Esophagus muscularis mucosa (tissue), 4 donors: ENCODE measurements at regions not wholly inside any gene's neighbourhood (a gene's known extent, or its start where the extent isn't known, plus 50 kb on each side); places are given as distances from the start of the nearest gene placed in this dataset.

Experiments
- DNase-seq: peaks from one replicate; pipeline ENCODE4 v3.0.0-alpha.2; 2017; ENCODE audit errors: extremely low spot score
- H3K27ac ChIP-seq, 4 donors: fragments of 200-600 bp; sonication (generic); replicated peaks in 1 of 4; 1 replicate in 3 of 4; 2 replicates in 1 of 4; pipeline ENCODE4 v1.5.1; 2016 to 2019; ENCODE audit warnings: mild to moderate bottlenecking in 1 of 4
- H3K27me3 ChIP-seq, 4 donors: fragments of 200-600 bp; sonication (generic); one replicate each; pipeline versions ENCODE4 v1.5.1 to v1.6.0; 2016 to 2019
- H3K36me3 ChIP-seq, 4 donors: fragments of 200-600 bp; sonication (generic); one replicate each; pipeline ENCODE4 v1.5.1; 2016 to 2019
- H3K4me1 ChIP-seq, 4 donors: fragments of 200-600 bp; sonication (generic); one replicate each; pipeline ENCODE4 v1.5.1; 2016 to 2019
- H3K4me3 ChIP-seq, 4 donors: fragments of 200-600 bp; sonication (generic); 1 replicate in 2 of 4; 2 replicates in 2 of 4; pipeline ENCODE4 v1.5.1; 2016 to 2019; ENCODE audit warnings: mild to moderate bottlenecking in 4 of 4, moderate library complexity in 1 of 4
- H3K9me3 ChIP-seq, 4 donors: fragments of 200-600 bp; sonication (generic); 1 replicate in 3 of 4; 2 replicates in 1 of 4; pipeline ENCODE4 v1.5.1; 2016 to 2019
- EP300 ChIP-seq: sonication (generic); formaldehyde crosslinking; IDR thresholded peaks from one replicate; pipeline ENCODE4 v1.6.1; 2017; ENCODE audit warnings: antibody characterized with exemption
- POLR2A ChIP-seq: fragments of 450-650 bp; IDR thresholded peaks from one replicate; pipeline ENCODE4 v1.6.1; 2017; ENCODE audit warnings: antibody characterized with exemption, moderate library complexity, mild to moderate bottlenecking, low read depth
- POLR2AphosphoS5 ChIP-seq, 2 donors: sonication (generic); formaldehyde crosslinking; IDR thresholded peaks; one replicate each; pipeline ENCODE4 v1.6.1; 2017; ENCODE audit warnings: antibody characterized with exemption in 2 of 2
- WGBS: methylation state at CpG from one replicate; pipeline ENCODE4 v1.1.5; 2018; 5-methylcytosine and 5-hydroxymethylcytosine counted together
- intact Hi-C: fragments of 100-400 bp; cut with DNase I; formaldehyde crosslinking; loops from one replicate; pipeline ENCODE4 v1.15.1; 2023
- TF ChIP-seq, protein P1 (sequence below), 3 experiments: fragments of 200-600 bp in 2 of 3; fragments of 450-650 bp in 1 of 3; sonication (generic) in 2 of 3; IDR thresholded peaks; one replicate each; pipeline ENCODE4 v1.5.1; 2017 to 2019; ENCODE audit warnings: antibody characterized with exemption in 3 of 3, mild to moderate bottlenecking in 2 of 3, moderate library complexity in 1 of 3

GRCh38 chr1:220356981-220357850 lies 85.0 kb upstream of the RAB3GAP2 start:
- Histone ChIP-seq H3K4me1 (no peaks in the 10 kb centered on the region), H3K36me3 (no peaks in the 10 kb centered on the region), H3K27me3 (no peaks in the 10 kb centered on the region), H3K27ac (no peak overlapping the region), H3K4me3 (no peak overlapping the region), H3K9me3 (no peaks in the 10 kb centered on the region)
- no peak for DNase-seq
- intact Hi-C loops = no loop called here
- WGBS = 80% methylated on average over 6 of the region's 6 CpGs
- TF ChIP-seq, protein P1, sequence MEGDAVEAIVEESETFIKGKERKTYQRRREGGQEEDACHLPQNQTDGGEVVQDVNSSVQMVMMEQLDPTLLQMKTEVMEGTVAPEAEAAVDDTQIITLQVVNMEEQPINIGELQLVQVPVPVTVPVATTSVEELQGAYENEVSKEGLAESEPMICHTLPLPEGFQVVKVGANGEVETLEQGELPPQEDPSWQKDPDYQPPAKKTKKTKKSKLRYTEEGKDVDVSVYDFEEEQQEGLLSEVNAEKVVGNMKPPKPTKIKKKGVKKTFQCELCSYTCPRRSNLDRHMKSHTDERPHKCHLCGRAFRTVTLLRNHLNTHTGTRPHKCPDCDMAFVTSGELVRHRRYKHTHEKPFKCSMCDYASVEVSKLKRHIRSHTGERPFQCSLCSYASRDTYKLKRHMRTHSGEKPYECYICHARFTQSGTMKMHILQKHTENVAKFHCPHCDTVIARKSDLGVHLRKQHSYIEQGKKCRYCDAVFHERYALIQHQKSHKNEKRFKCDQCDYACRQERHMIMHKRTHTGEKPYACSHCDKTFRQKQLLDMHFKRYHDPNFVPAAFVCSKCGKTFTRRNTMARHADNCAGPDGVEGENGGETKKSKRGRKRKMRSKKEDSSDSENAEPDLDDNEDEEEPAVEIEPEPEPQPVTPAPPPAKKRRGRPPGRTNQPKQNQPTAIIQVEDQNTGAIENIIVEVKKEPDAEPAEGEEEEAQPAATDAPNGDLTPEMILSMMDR (IDR thresholded peaks at IDR 0.05) = no peak
- no peak for TF ChIP-seq POLR2AphosphoS5 (IDR thresholded peaks at IDR 0.05)
- TF ChIP-seq POLR2A = no peak
- no peak for TF ChIP-seq EP300

DNA sequence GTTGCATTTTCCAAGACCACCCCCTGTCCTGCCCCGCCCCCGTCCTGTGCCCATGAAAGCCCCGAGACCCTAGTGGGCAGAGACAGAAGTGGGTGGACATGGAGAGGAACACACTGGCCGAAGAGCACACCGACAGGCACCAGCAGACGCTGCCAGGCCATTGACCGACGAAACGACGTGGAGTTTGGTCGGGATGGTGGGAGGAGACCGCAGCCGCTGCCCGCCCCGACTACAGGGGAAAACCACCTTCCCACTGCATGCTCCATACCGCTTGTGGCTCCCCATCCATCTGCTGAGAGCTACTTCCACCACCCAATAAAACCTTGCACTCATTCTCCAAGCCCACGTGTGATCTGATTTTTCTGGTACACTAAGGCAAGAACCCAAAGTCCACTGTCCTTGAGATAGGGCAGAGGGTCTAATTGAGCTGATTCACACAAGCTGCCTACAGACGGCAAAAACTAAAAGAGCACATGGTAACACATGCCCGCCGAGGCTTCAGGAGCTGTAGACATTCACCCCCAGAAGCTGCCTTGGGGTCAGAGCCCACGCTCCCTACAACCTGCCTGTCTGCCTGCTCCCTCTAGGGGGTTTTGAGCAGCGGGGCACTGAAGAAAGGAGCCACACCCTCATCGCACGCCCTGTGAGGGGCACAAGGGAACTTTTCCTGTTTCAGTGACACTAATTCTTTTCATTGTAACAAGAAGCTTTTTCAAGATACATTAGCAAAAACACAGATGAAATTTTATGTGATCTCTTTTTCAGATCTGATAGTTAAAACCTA lies 81.2 kb upstream of the RAB3GAP2 start:
- Histone ChIP-seq H3K36me3 (no peaks in the 10 kb centered on the region), H3K27me3 (no peaks in the 10 kb centered on the region), H3K27ac (no peak overlapping the region), H3K4me3 (no peak overlapping the region), H3K4me1 (no peaks in the 10 kb centered on the region), H3K9me3 (no peaks in the 10 kb centered on the region)
- DNase-seq = no peak
- no peak for TF ChIP-seq POLR2A
- no peak for TF ChIP-seq POLR2AphosphoS5 (IDR thresholded peaks at IDR 0.05)
- no peak for TF ChIP-seq EP300
- TF ChIP-seq, protein P1 (IDR thresholded peaks at IDR 0.05) = no peak
- WGBS = 87% methylated on average over 24 of the region's 24 CpGs
- intact Hi-C loops = no loop called here

DNA sequence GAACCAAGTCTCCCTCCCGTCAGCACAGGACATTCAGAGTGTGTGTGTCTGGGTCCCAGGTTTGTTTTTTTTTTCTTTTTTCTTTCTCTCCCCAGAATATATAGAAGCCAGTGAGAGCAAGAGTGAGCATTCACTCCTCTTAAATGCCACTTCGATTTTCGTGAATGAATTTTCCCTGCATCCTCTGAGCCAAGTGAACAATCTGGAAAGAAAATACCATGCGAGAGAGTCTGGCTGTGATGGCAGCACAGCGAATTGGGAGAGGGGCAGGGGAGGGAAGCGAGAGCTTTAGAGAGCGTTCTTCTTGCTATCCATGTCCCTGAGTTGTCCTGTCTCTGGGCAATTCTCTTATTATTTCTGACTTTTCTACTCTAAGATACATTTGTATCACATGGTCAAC lies 76.0 kb upstream of the RAB3GAP2 start:
- Histone ChIP-seq H3K9me3 (no peaks in the 10 kb centered on the region), H3K27me3 (no peaks in the 10 kb centered on the region), H3K4me3 (no peak overlapping the region), H3K36me3 (no peaks in the 10 kb centered on the region), H3K4me1 (no peaks in the 10 kb centered on the region), H3K27ac (no peak overlapping the region)
- DNase-seq = no peak
- no peak for TF ChIP-seq POLR2A
- TF ChIP-seq POLR2AphosphoS5 (IDR thresholded peaks at IDR 0.05) = no peak
- TF ChIP-seq, protein P1 (IDR thresholded peaks at IDR 0.05) = no peak
- TF ChIP-seq EP300 = no peak
- WGBS = 81% methylated on average over 7 of the region's 7 CpGs
- intact Hi-C loops = no loop called here

DNA sequence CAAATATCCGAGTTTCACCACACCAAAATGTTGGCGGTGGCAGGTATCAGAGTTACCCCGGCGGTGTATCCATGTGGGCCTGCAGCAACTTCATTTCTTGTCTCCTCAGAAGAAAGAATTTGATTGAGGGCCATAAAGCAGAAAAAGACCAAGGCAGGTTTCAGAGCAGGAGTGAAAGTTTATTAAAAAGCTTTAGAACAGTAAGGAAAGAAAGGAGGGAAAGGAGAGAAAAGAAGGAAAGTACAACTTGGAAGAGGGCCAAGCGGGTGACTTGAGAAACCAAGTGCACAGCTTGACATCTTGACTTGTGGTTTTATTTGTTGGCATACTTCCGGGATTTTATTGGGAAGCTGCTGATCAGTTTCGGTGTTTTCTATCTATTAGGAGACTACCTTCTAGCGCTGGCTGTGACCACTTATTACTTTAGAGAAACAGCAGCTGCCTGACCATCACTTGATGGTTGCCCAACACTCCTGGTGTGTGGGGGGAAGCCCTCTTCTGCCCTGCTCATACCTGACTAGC lies 75.5 kb upstream of the RAB3GAP2 start:
- DNase-seq = no peak
- Histone ChIP-seq H3K27me3 (no peaks in the 10 kb centered on the region), H3K36me3 (no peaks in the 10 kb centered on the region), H3K4me1 (no peaks in the 10 kb centered on the region), H3K27ac (no peak overlapping the region), H3K4me3 (no peak overlapping the region), H3K9me3 (no peaks in the 10 kb centered on the region)
- TF ChIP-seq EP300 (no peak), POLR2AphosphoS5 (IDR thresholded peaks at IDR 0.05) (no peak), POLR2A (no peak)
- TF ChIP-seq, protein P1 (IDR thresholded peaks at IDR 0.05) = no peak
- WGBS = 87% methylated on average over 8 of the region's 8 CpGs
- intact Hi-C loops = no loop called here
